ENCODE measurements at regions not wholly inside any gene's neighbourhood (a gene's known extent, or its start where the extent isn't known, plus 50 kb on each side); places are given as distances from the start of the nearest gene placed in this dataset.

- ATAC-seq (replicated peaks in 1 of 4) (no peak), DNase-seq (no peak)
- WGBS (ENCODE audit: insufficient coverage): no CpG with 5 or more reads among the region's 2 CpGs
- POLR2A ChIA-PET: interaction anchor here in 1 of 2 donors (0.5 kb wide), 1 partner anchor 1742 kb away, joined by 5 read pairs; no protein-coding TSS in a partner anchor
- peaks cover 5 to 12% (median 7%) of the 10 kb centered on the region in 3 donors for H3K9me3 Mint-ChIP-seq
- no peaks in the 10 kb centered on the region for H3K4me1 ChIP-seq (ENCODE audit: control insufficient read depth in 1 of 2, extremely low read depth in 1 of 2, insufficient read depth in 2 of 2, low read length in 2 of 2)
- no peaks in the 10 kb centered on the region for H3K27me3 Mint-ChIP-seq
- no peaks in the 10 kb centered on the region for H3K4me1 Mint-ChIP-seq
- CTCF ChIA-PET: no interaction called here
- H3K4me3 ChIP-seq (ENCODE audit: control insufficient read depth in 1 of 2, extremely low read depth in 1 of 2, low read length in 1 of 2): no peak overlapping the region
- no peak overlapping the region for H3K4me3 Mint-ChIP-seq
- H3K9me3 ChIP-seq: no peaks in the 10 kb centered on the region
- H3K36me3 Mint-ChIP-seq: no peaks in the 10 kb centered on the region
- H3K27ac ChIP-seq (ENCODE audit: low read length): no peak overlapping the region
- H3K27ac Mint-ChIP-seq: no peak overlapping the region
- no peaks in the 10 kb centered on the region for H3K36me3 ChIP-seq (ENCODE audit: control insufficient read depth in 2 of 2, extremely low read depth in 1 of 2, insufficient read depth in 1 of 2, low read length in 1 of 2)
- H3K27me3 ChIP-seq (replicated peaks in 1 of 2; ENCODE audit: control insufficient read depth in 2 of 2, extremely low read depth in 1 of 2, insufficient read depth in 2 of 2, low read length in 1 of 2): no peaks in the 10 kb centered on the region
Observed at GRCh38 chr2:102943251-102943650, 181.4 kb downstream of the TMEM182 start.

- Histone ChIP-seq H3K4me1 (ENCODE audit: control insufficient read depth in 1 of 2, extremely low read depth in 1 of 2, insufficient read depth in 2 of 2, low read length in 2 of 2) (no peaks in the 10 kb centered on the region), H3K9me3 (no peaks in the 10 kb centered on the region), H3K4me3 (ENCODE audit: control insufficient read depth in 1 of 2, extremely low read depth in 1 of 2, low read length in 1 of 2) (no peak overlapping the region), H3K27ac (ENCODE audit: low read length) (no peak overlapping the region), H3K27me3 (replicated peaks in 1 of 2; ENCODE audit: control insufficient read depth in 2 of 2, extremely low read depth in 1 of 2, insufficient read depth in 2 of 2, low read length in 1 of 2) (no peaks in the 10 kb centered on the region), H3K36me3 (ENCODE audit: control insufficient read depth in 2 of 2, extremely low read depth in 1 of 2, insufficient read depth in 1 of 2, low read length in 1 of 2) (no peaks in the 10 kb centered on the region)
- Mint-ChIP-seq H3K9me3 (no peaks in the 10 kb centered on the region), H3K4me1 (no peaks in the 10 kb centered on the region), H3K4me3 (no peak overlapping the region), H3K27ac (no peak overlapping the region), H3K27me3 (no peaks in the 10 kb centered on the region), H3K36me3 (no peaks in the 10 kb centered on the region)
- DNase-seq: no peak
- no peak for ATAC-seq (replicated peaks in 1 of 4)
- CTCF ChIA-PET: no interaction called here
- 79% methylated on average over 2 of the region's 3 CpGs for WGBS (ENCODE audit: insufficient coverage)
- POLR2A ChIA-PET: no interaction called here
Observed at GRCh38 chr2:102950371-102950946, 188.6 kb downstream of the TMEM182 start.

GRCh38 chr2:102951249-102951648 lies 189.4 kb downstream of the TMEM182 start:
- no peak for ATAC-seq (replicated peaks in 1 of 4)
- H3K4me1 ChIP-seq (ENCODE audit: control insufficient read depth in 1 of 2, extremely low read depth in 1 of 2, insufficient read depth in 2 of 2, low read length in 2 of 2): no peaks in the 10 kb centered on the region
- WGBS (ENCODE audit: insufficient coverage): no CpG with 5 or more reads among the region's 3 CpGs
- no peaks in the 10 kb centered on the region for H3K9me3 ChIP-seq
- H3K4me3 Mint-ChIP-seq: no peak overlapping the region
- H3K36me3 Mint-ChIP-seq: no peaks in the 10 kb centered on the region
- no peaks in the 10 kb centered on the region for H3K27me3 ChIP-seq (replicated peaks in 1 of 2; ENCODE audit: control insufficient read depth in 2 of 2, extremely low read depth in 1 of 2, insufficient read depth in 2 of 2, low read length in 1 of 2)
- H3K27ac Mint-ChIP-seq: no peak overlapping the region
- no peak overlapping the region for H3K4me3 ChIP-seq (ENCODE audit: control insufficient read depth in 1 of 2, extremely low read depth in 1 of 2, low read length in 1 of 2)
- POLR2A ChIA-PET: no interaction called here
- CTCF ChIA-PET: no interaction called here
- H3K27me3 Mint-ChIP-seq: no peaks in the 10 kb centered on the region
- H3K9me3 Mint-ChIP-seq: no peaks in the 10 kb centered on the region
- no peaks in the 10 kb centered on the region for H3K4me1 Mint-ChIP-seq
- H3K27ac ChIP-seq (ENCODE audit: low read length): no peak overlapping the region
- no peaks in the 10 kb centered on the region for H3K36me3 ChIP-seq (ENCODE audit: control insufficient read depth in 2 of 2, extremely low read depth in 1 of 2, insufficient read depth in 1 of 2, low read length in 1 of 2)
- no peak for DNase-seq

GRCh38 chr2:102967451-102967850 lies 205.6 kb downstream of the TMEM182 start:
- H3K9me3 Mint-ChIP-seq: no peaks in the 10 kb centered on the region
- ChIA-PET CTCF (no interaction called here), POLR2A (no interaction called here)
- Histone ChIP-seq H3K9me3 (no peaks in the 10 kb centered on the region), H3K27me3 (replicated peaks in 1 of 2; ENCODE audit: control insufficient read depth in 2 of 2, extremely low read depth in 1 of 2, insufficient read depth in 2 of 2, low read length in 1 of 2) (no peaks in the 10 kb centered on the region), H3K36me3 (ENCODE audit: control insufficient read depth in 2 of 2, extremely low read depth in 1 of 2, insufficient read depth in 1 of 2, low read length in 1 of 2) (no peaks in the 10 kb centered on the region), H3K4me3 (ENCODE audit: control insufficient read depth in 1 of 2, extremely low read depth in 1 of 2, low read length in 1 of 2) (no peak overlapping the region), H3K27ac (ENCODE audit: low read length) (no peak overlapping the region), H3K4me1 (ENCODE audit: control insufficient read depth in 1 of 2, extremely low read depth in 1 of 2, insufficient read depth in 2 of 2, low read length in 2 of 2) (no peaks in the 10 kb centered on the region)
- WGBS (ENCODE audit: insufficient coverage): 95% methylated on average over 4 of the region's 4 CpGs
- no peaks in the 10 kb centered on the region for H3K4me1 Mint-ChIP-seq
- no peak overlapping the region for H3K27ac Mint-ChIP-seq
- ATAC-seq (replicated peaks in 1 of 4) (no peak), DNase-seq (no peak)
- no peaks in the 10 kb centered on the region for H3K27me3 Mint-ChIP-seq
- no peaks in the 10 kb centered on the region for H3K36me3 Mint-ChIP-seq
- H3K4me3 Mint-ChIP-seq: no peak overlapping the region

GRCh38 chr2:102968375-102968774 lies 206.5 kb downstream of the TMEM182 start:
- Mint-ChIP-seq H3K27me3 (no peaks in the 10 kb centered on the region), H3K36me3 (no peaks in the 10 kb centered on the region), H3K4me3 (no peak overlapping the region), H3K4me1 (no peaks in the 10 kb centered on the region), H3K27ac (no peak overlapping the region), H3K9me3 (no peaks in the 10 kb centered on the region)
- no peaks in the 10 kb centered on the region for H3K4me1 ChIP-seq (ENCODE audit: control insufficient read depth in 1 of 2, extremely low read depth in 1 of 2, insufficient read depth in 2 of 2, low read length in 2 of 2)
- DNase-seq (no peak), ATAC-seq (replicated peaks in 1 of 4) (no peak)
- no peaks in the 10 kb centered on the region for H3K9me3 ChIP-seq
- 67% methylated on average over 1 of the region's 6 CpGs for WGBS (ENCODE audit: insufficient coverage)
- ChIA-PET POLR2A (no interaction called here), CTCF (no interaction called here)
- H3K36me3 ChIP-seq (ENCODE audit: control insufficient read depth in 2 of 2, extremely low read depth in 1 of 2, insufficient read depth in 1 of 2, low read length in 1 of 2): no peaks in the 10 kb centered on the region
- no peak overlapping the region for H3K27ac ChIP-seq (ENCODE audit: low read length)
- H3K4me3 ChIP-seq (ENCODE audit: control insufficient read depth in 1 of 2, extremely low read depth in 1 of 2, low read length in 1 of 2): no peak overlapping the region
- no peaks in the 10 kb centered on the region for H3K27me3 ChIP-seq (replicated peaks in 1 of 2; ENCODE audit: control insufficient read depth in 2 of 2, extremely low read depth in 1 of 2, insufficient read depth in 2 of 2, low read length in 1 of 2)

- H3K36me3 ChIP-seq (ENCODE audit: control insufficient read depth in 2 of 2, extremely low read depth in 1 of 2, insufficient read depth in 1 of 2, low read length in 1 of 2): no peaks in the 10 kb centered on the region
- no peak for ATAC-seq (replicated peaks in 1 of 4)
- H3K4me3 Mint-ChIP-seq: no peak overlapping the region
- CTCF ChIA-PET: no interaction called here
- no CpG with 5 or more reads among the region's 6 CpGs for WGBS (ENCODE audit: insufficient coverage)
- H3K27ac ChIP-seq (ENCODE audit: low read length): no peak overlapping the region
- no peaks in the 10 kb centered on the region for H3K4me1 Mint-ChIP-seq
- H3K27ac Mint-ChIP-seq: no peak overlapping the region
- H3K27me3 ChIP-seq (replicated peaks in 1 of 2; ENCODE audit: control insufficient read depth in 2 of 2, extremely low read depth in 1 of 2, insufficient read depth in 2 of 2, low read length in 1 of 2): no peaks in the 10 kb centered on the region
- H3K4me3 ChIP-seq (ENCODE audit: control insufficient read depth in 1 of 2, extremely low read depth in 1 of 2, low read length in 1 of 2): no peak overlapping the region
- H3K9me3 Mint-ChIP-seq: no peaks in the 10 kb centered on the region
- H3K27me3 Mint-ChIP-seq: no peaks in the 10 kb centered on the region
- POLR2A ChIA-PET: no interaction called here
- no peak for DNase-seq
- H3K9me3 ChIP-seq: no peaks in the 10 kb centered on the region
- no peaks in the 10 kb centered on the region for H3K4me1 ChIP-seq (ENCODE audit: control insufficient read depth in 1 of 2, extremely low read depth in 1 of 2, insufficient read depth in 2 of 2, low read length in 2 of 2)
- no peaks in the 10 kb centered on the region for H3K36me3 Mint-ChIP-seq
Observed at GRCh38 chr2:102971701-102972100, 209.9 kb downstream of the TMEM182 start.
